Panc1 (cell line): ENCODE measurements at regions not wholly inside any gene's neighbourhood (a gene's known extent, or its start where the extent isn't known, plus 50 kb on each side); places are given as distances from the start of the nearest gene placed in this dataset.

ENCODE experiments used
- ATAC-seq: fragments of 200-7000 bp; cut with Tn5 transposase; 2 replicates; pipeline ENCODE4 v1.9.1; 2020; ENCODE audit warnings: mild to moderate bottlenecking, moderate library complexity
- BruUV-seq: library from RNA; stranded (reverse); fragments of 400-500 nt; replicated peaks from 2 replicates; lab custom pipeline; 2021; lab: Mats Ljungman, UMichigan
- CTCF ChIA-PET: fragments of 300-600 bp; sonication (Branson Sonifier 250); formaldehyde crosslinking; loops from one replicate; lab custom pipeline; 2022; ENCODE audit warnings: antibody characterized with exemption; lab: Charles Lee
- POLR2A ChIA-PET: fragments of 300-600 bp; sonication (Branson Sonifier 250); formaldehyde crosslinking; loops from one replicate; lab custom pipeline; 2022; ENCODE audit warnings: antibody characterized with exemption; lab: Charles Lee
- DNase-seq: peaks from one replicate; pipeline ENCODE4 v3.0.0-alpha.2; 2010; ENCODE audit warnings: low read depth, low spot score
- H3K27ac ChIP-seq: 2 replicates; pipeline ENCODE4 v1.5.1; 2011; ENCODE audit warnings: mild to moderate bottlenecking, low read length, inconsistent platforms
- H3K27me3 ChIP-seq: fragments of 200-500 bp; sonication (Bioruptor generic); 2 replicates; pipeline ENCODE4 v1.6.0; 2014; ENCODE audit warnings: low read length, inconsistent platforms; ENCODE audit not compliant: control insufficient read depth, insufficient read depth
- H3K36me3 ChIP-seq: fragments of 200-500 bp; sonication (Bioruptor generic); 2 replicates; pipeline ENCODE4 v1.5.1; 2014; ENCODE audit warnings: inconsistent platforms, mild to moderate bottlenecking, low read length, moderate library complexity; ENCODE audit not compliant: control insufficient read depth, insufficient read depth
- H3K4me1 ChIP-seq: 2 replicates; pipeline ENCODE4 v1.5.1; 2011; ENCODE audit warnings: inconsistent platforms, mild to moderate bottlenecking, low read length, moderate library complexity; ENCODE audit not compliant: control insufficient read depth, insufficient read depth
- H3K4me3 ChIP-seq, 2 experiments: 2 replicates each; pipeline ENCODE4 v1.5.1; 2011 to 2012; ENCODE audit warnings: low read depth in 2 of 2, low read length in 2 of 2, mild to moderate bottlenecking in 2 of 2, inconsistent platforms in 1 of 2, moderate library complexity in 1 of 2
- H3K9me3 ChIP-seq: fragments of 200-500 bp; sonication (Bioruptor generic); 2 replicates; pipeline ENCODE4 v1.5.1; 2014; ENCODE audit warnings: low read depth, mild to moderate bottlenecking, inconsistent platforms, low read length, moderate library complexity; ENCODE audit not compliant: control insufficient read depth, insufficient read depth
- CTCF ChIP-seq: fragments of 450-650 bp; IDR thresholded peaks from 2 replicates; pipeline ENCODE4 v1.5.1; 2017; ENCODE audit warnings: mild to moderate bottlenecking
- POLR2AphosphoS5 ChIP-seq: IDR thresholded peaks from 2 replicates; pipeline ENCODE4 v1.6.1; 2012; ENCODE audit warnings: mild to moderate bottlenecking, low read depth, low read length, moderate library complexity
- SIN3A ChIP-seq: IDR thresholded peaks from 2 replicates; pipeline ENCODE4 v1.6.1; 2012; ENCODE audit warnings: low read depth, mild to moderate bottlenecking, low read length, moderate library complexity, borderline replicate concordance; ENCODE audit not compliant: insufficient read depth
- TCF7L2 ChIP-seq: IDR thresholded peaks from 2 replicates; pipeline ENCODE4 v1.6.1; 2011; ENCODE audit warnings: mild to moderate bottlenecking, low read depth, low read length, inconsistent platforms
- in situ Hi-C: cut with HindIII; loops from 2 replicates; pipeline ENCODE4 v1.10.0; 2016; ENCODE audit warnings: low sequenced_read_pairs, low pct_unique_long_range_greater_than_20kb
- intact Hi-C: fragments of 100-400 bp; cut with micrococcal nuclease; formaldehyde crosslinking; loops from one replicate; pipeline ENCODE4 v1.10.0; 2022; ENCODE audit not compliant: unreplicated experiment
- TF ChIP-seq, protein P1 (sequence below), 2 experiments: IDR thresholded peaks; 2 replicates each; pipeline ENCODE4 v1.6.1; 2011 to 2012; ENCODE audit warnings: low read depth in 2 of 2, control low read depth in 1 of 2, low read length in 1 of 2, mild to moderate bottlenecking in 1 of 2, moderate library complexity in 1 of 2; ENCODE audit not compliant: insufficient read depth in 1 of 2

DNA sequence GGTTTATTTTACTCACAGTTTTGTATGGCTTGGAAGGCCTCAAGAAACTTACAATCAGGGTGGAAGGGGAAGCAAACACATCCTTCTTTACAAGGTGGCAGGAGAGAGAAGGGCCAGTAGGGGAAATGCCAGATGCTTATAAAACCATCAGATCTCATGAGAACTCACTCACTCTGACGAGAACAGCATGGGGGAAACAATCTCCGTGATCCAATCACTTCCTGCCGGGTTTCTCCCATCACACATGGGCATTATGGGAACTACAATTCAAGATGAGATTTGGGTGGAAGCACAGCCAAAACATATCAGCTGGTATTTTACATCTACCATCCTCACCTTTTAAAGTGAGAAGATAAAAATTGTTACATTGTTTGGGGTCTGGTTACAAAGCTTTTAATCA is 427.9 kb upstream of the CDH7 start:
- no peak for ATAC-seq
- CTCF ChIA-PET = no interaction called here
- DNase-seq = no peak
- no TSS peak for BruUV-seq
- Histone ChIP-seq H3K4me1 (no peaks in the 10 kb centered on the region), H3K9me3 (no peaks in the 10 kb centered on the region), H3K27ac (no peak overlapping the region), H3K36me3 (no peaks in the 10 kb centered on the region), H3K4me3 (no peak overlapping the region), H3K27me3 (no peaks in the 10 kb centered on the region)
- in situ Hi-C loops = no loop called here
- TF ChIP-seq SIN3A (no peak), TCF7L2 (no peak), POLR2AphosphoS5 (no peak), CTCF (no peak)
- TF ChIP-seq, protein P1, sequence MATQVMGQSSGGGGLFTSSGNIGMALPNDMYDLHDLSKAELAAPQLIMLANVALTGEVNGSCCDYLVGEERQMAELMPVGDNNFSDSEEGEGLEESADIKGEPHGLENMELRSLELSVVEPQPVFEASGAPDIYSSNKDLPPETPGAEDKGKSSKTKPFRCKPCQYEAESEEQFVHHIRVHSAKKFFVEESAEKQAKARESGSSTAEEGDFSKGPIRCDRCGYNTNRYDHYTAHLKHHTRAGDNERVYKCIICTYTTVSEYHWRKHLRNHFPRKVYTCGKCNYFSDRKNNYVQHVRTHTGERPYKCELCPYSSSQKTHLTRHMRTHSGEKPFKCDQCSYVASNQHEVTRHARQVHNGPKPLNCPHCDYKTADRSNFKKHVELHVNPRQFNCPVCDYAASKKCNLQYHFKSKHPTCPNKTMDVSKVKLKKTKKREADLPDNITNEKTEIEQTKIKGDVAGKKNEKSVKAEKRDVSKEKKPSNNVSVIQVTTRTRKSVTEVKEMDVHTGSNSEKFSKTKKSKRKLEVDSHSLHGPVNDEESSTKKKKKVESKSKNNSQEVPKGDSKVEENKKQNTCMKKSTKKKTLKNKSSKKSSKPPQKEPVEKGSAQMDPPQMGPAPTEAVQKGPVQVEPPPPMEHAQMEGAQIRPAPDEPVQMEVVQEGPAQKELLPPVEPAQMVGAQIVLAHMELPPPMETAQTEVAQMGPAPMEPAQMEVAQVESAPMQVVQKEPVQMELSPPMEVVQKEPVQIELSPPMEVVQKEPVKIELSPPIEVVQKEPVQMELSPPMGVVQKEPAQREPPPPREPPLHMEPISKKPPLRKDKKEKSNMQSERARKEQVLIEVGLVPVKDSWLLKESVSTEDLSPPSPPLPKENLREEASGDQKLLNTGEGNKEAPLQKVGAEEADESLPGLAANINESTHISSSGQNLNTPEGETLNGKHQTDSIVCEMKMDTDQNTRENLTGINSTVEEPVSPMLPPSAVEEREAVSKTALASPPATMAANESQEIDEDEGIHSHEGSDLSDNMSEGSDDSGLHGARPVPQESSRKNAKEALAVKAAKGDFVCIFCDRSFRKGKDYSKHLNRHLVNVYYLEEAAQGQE (IDR thresholded peaks at IDR 0.05; ENCODE audit: insufficient read depth in 1 of 2, low read depth in 2 of 2, low read length in 1 of 2) = no peak
- intact Hi-C loops = no loop called here
- POLR2A ChIA-PET = no interaction called here

DNA sequence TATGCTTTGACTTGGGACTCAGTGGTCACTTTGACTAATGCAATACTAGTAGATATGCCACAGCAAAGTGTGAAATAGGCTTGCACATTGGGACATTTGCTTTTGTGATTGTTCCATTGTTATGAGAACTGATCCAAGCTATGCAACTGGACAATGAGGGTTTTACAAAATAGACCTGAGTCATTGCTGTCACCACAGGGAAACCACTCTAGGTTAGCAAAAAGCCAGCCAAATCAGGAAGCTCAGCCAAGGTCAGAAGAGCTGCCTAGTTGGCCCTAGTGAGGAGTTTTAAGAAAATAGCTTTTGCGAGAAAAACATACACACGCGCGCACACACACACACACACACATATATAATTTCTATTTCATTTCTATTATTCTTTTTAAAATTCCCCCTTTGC is 452.4 kb upstream of the CDH7 start:
- no TSS peak for BruUV-seq
- no peak for DNase-seq
- intact Hi-C loops (no loop called here), in situ Hi-C loops (no loop called here)
- Histone ChIP-seq H3K36me3 (no peaks in the 10 kb centered on the region), H3K27me3 (no peaks in the 10 kb centered on the region), H3K9me3 (no peaks in the 10 kb centered on the region), H3K4me1 (no peaks in the 10 kb centered on the region), H3K27ac (no peak overlapping the region), H3K4me3 (no peak overlapping the region)
- no peak for TF ChIP-seq CTCF
- no peak for TF ChIP-seq SIN3A
- no peak for TF ChIP-seq TCF7L2
- TF ChIP-seq, protein P1 (IDR thresholded peaks at IDR 0.05; ENCODE audit: insufficient read depth in 1 of 2, low read depth in 2 of 2, low read length in 1 of 2) = no peak
- no peak for TF ChIP-seq POLR2AphosphoS5
- ChIA-PET POLR2A (no interaction called here), CTCF (no interaction called here)
- ATAC-seq = no peak
